Stimulated activated CD8-positive, alpha-beta memory T cell treated with anti-CD3 and anti-CD28 coated beads, Interleukin-12 subunit alpha, Interleukin-12 subunit beta, amount 100 ng/mL, for 4 hours (primary cell): ENCODE measurements at regions not wholly inside any gene's neighbourhood (a gene's known extent, or its start where the extent isn't known, plus 50 kb on each side); places are given as distances from the start of the nearest gene placed in this dataset.
A peak's percentile ranks its signal among the peaks of the same experiment; 100 is the strongest.

Source experiments
- DNase-seq: peaks from one replicate; pipeline ENCODE4 v3.0.0-alpha.2; 2020; ENCODE audit warnings: low read depth

DNA sequence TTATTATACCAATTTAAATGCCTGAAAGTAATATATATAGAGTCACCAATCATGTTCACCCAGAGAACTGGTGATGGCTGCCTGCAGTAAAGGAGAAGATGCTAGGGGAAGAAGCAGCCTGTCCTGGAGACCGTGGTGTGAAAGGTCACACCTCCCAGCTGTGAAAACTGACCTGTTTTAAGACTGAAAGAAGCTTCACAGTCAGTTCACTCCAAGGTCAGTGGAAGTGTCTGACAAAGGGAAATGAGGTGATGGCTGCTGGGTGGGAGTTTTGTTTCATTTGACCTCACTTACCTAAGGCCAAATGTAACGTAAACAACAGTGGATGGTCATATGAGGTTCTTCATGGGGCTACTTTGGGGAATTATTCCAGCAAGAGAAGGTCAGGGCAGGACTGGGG is 352.1 kb upstream of the GATB start:
- DNase-seq, result no peak

GRCh38 chr4:152112190-152112589 is 351.4 kb upstream of the GATB start:
- DNase-seq, result no peak

DNA sequence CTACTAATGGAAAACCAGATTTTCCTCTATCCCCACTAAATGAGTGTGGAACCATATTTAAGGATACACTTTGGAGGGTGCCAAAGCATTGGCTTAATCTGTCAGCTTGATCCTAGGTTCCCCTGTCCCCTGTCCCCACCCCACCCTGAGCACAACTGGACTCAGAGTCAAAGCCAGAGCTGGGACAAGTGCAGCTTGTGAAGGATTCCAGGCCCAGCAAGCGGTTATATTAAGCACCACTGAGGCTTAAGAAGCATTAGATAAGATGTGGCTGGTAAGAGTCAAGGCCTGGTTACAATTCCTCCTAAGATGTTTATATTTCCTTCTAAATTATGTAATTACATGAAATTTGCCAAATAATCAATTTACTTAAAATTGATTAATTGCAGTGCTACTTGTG is 350.0 kb upstream of the GATB start:
- DNase-seq, result no peak

DNA sequence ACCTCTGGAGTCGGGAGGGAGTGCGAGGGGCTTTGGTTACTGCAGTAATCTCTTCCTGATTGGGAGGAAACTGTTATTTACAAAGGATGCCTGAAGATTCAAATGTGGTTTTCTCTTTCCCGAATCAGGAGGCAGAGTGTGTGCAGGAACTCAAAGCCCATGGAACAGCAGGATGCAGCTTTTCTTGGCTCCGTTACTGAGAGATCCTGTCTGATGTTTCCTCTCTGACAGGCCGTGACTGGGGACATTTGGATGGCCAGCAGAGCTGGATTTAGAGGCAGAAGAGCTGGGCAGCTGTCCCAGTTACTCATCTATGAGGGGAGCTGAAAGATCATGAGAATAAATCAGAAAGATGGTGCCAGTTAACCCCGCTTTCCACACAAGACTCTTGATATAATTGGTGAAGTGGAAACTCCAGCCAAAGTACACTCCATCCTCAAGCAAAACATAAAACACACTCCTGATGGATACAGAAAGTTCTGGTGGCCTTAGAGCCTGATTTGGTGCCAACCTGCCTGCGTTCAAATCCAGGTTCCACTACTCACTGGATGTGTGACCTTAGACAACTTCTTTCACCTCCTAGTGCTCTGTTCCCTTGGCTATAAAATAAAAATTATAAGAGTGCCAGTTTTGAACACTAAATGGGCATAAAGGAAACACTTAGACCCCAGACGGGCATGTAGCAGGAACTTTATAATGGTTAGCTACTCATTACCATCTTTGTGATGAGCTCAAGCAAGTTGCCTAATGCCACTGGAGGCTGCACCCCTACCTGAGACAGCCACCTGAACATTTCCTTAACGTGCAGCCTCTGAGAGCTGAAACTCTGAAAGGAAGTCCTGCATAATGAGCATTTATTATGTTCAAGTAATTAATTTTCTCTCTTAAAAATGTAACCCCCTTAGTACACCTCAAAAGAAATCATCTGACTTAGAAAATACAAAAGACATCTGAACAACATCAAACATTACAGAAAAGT is 349.0 kb upstream of the GATB start:
- DNase-seq, result no peak

DNA sequence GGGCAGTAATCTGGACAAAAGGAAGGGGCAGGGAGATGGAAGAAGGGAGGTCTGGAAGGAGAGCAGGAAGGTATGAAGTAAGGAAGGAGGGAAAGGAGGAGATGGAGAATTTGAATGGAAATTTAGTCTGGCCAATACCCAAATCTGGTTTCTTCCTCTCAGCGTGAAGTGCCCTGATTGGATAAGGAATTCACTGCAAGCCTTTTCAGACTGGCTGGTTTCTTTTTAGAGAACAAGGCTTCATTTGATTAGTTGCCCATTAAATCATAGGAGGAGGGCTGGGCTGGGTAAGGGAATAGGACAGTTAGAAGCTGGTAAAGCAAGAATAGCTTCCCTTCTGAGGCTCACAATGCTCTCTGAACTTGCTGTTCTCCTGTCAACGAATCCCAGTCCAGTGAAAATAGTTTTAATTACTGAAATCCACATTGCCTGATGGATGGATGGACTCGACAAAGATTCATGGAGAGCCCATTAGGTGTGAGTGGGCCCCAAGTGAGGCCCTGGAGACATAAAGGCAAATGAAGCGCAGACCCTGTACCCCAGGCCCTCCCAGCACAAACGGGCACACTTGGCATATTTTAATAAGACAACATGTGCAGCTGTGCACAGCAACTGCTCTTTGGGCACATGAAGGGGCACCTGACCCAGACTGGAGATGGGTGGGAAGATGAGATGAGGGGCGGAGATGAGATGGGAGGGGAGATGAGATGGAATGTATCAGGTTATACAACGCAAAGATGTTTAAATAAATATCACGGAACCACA is 347.1 kb upstream of the GATB start:
- DNase-seq, result no peak

GRCh38 chr4:152106781-152107321 is 346.0 kb upstream of the GATB start:
- DNase-seq, result no peak

- no peak for DNase-seq
Measured at GRCh38 chr4:152106113-152106763, 345.4 kb upstream of the GATB start.

DNA sequence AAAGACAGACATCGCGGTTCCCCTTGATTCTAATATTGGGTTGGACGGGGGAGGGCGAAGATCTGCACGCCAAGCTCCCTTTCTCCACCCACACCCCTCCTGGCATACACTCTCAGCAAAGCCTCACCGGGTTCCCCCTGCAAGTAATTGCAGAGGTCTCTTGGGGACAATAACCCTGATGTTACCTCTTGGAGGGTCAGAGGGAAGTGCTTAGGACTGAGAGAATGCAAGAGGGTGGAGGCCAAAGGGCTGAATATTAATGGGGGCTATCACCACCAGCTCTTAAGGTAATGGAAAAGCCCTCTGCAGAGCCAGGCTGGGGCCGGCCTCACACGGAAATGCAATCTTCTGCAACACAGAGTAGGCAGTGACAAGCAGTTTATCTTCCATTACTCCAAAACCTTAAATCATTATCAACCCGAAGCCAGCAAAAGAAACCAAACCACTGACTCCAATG is 344.1 kb upstream of the GATB start:
- DNase-seq, result no peak

DNA sequence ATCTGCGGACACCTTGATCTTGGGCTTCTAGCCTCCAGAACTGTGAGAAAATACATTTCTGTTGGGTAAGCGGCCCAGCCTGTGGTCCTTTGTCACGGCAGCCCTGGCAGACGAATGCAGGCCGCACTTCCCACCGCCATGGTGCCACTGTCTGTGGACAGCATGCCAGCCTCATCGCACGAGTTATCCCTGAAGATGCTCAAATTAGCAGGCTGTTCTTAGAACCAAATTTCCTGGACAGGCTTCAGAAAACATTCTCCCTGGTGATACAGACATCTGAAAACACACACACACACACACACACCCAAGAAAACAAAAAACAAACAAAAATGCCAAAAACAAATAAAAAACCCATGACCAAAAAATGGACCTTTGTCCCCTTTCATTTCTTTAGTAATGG is 343.5 kb upstream of the GATB start:
- no peak for DNase-seq

DNA sequence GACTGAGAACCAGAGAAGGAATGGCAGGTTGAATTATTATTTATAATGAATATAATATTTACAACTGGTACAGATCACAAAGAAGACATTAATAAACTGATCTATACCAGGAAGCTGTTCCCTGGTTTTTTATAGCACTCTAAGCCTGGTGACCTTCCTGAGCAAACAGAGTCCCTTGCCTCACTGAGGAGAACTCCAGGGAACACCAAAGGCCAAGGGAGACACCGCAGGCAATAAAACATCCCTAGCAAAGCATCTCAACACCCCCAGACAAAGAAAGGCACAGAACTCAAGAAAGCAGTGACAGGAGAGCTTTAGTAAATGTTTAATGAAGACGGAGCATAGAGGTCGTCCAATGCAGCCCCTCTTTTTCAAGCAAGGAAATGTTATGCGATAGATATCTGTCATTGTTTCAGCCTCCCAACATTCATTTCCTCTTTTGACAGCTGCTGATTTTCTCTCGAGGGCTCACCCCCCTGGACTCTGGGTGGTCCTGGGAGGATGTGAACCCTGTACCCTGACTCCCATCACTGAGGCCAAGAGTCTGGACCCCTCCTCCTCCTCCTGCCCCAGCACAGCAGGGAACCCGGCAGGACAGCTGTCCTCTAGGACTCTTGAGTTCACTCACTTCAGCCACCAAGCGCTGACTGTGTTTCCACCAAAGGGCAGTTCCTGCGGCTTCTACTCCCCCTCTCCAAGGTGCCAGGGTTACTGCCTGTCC is 342.5 kb upstream of the GATB start:
- no peak for DNase-seq

- no peak for DNase-seq
Measured at GRCh38 chr4:152102436-152103000, 341.7 kb upstream of the GATB start.

DNA sequence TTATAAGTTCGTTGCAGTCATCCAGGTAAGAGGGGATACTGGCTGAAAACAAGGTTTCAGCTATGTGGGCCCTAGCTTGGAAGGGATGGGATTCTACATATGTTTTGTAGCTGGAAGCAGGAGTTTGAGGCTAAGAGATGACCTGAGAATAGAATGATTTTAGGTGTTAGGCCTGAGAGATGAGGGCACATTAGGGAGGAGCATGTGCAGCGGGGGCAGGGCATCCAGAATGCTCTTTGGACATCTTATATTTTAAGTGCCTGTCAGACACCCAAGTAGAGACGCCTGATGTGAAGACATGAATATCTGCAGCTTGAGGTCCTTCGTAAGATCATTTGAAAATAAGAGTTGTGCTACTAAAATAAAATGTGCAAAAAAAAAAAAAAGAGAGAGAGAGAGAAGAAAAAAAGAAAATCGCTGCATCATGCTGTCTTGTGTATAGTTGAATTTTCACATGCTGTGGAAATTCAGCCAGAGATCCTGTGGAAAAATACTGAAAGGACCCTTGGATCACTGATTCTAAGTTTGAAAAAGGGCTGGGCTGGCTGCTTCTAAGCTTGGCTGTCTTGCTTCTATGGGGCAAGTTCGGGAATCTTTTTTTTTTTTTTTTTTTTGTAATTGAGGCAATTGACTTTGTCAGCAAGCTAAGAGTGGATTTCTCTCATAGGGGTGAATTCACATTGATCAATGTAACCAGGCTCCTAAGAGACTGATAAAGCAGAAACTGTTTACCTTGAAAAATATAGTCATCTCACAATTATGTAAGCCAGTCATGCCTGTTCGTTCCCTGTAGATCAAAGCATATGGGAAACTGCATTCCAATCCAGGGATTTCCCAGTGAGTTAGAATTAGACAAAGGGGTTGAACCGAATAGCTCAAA is 341.0 kb upstream of the GATB start:
- no peak for DNase-seq

GRCh38 chr4:152100379-152101201 is 339.8 kb upstream of the GATB start:
- peak; percentile 49 for DNase-seq

- no peak for DNase-seq
Measured at GRCh38 chr4:152099981-152100378, 339.2 kb upstream of the GATB start.

DNA sequence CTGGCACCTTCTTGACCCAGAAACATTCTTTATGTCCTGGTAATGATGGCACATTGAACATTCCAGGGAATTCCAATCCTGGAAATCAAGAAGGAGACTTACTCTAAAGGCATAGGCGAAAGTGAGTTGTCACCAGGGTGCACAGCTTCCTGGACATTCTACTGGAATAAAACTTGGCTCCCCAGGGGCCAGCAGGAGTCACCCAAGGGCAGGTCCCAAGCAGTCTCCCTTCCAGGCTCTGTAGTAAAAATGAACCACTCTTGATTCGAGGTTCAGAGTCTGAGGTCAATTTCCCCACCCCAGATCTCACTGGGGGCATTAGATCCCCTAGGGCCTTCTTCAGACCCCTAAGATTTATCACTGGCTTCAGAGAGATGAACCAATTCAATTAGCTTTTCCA is 338.7 kb upstream of the GATB start:
- DNase-seq, result no peak

DNA sequence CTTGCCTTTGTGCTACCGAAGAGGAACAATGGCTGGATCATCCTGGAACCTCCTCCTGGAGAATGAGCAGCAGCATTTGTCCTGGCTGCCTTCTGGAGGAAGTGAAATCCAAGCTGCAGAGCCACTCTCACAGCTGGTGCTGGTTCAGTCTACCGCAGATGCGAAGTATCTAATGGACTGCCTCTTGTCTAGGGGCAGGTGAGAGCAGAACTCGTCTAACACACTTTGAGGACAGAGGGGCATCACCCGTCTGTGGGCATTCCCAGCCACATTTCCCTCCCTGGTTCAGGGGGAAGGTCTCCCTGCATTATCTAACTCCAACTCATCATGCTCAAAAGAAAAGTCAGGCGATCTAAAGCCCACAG is 338.2 kb upstream of the GATB start:
- DNase-seq, result no peak

GRCh38 chr4:152098365-152099060 is 337.7 kb upstream of the GATB start:
- DNase-seq, result no peak

- DNase-seq, result no peak
Measured at GRCh38 chr4:152097371-152097770, 336.6 kb upstream of the GATB start.

DNA sequence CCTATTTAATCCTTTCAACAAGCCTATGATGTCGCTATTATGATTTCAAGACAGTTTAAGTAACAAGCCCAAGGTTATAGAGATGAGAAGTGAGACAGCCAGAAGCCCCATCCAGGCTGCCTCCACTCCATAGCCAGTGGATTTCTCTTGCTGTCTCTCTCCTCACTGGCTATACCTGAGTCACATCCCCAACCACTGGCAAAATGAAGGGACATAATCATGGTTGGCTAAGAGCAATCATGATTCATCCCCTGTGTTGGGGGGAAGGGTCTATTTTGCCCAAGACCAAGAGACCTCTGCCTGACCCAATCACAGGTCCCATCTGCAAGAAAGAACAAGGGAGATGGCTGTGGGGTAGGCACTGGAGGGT is 334.9 kb upstream of the GATB start:
- no peak for DNase-seq
